ENCODE measurements at regions not wholly inside any gene's neighbourhood (a gene's known extent, or its start where the extent isn't known, plus 50 kb on each side); places are given as distances from the start of the nearest gene placed in this dataset.

DNA sequence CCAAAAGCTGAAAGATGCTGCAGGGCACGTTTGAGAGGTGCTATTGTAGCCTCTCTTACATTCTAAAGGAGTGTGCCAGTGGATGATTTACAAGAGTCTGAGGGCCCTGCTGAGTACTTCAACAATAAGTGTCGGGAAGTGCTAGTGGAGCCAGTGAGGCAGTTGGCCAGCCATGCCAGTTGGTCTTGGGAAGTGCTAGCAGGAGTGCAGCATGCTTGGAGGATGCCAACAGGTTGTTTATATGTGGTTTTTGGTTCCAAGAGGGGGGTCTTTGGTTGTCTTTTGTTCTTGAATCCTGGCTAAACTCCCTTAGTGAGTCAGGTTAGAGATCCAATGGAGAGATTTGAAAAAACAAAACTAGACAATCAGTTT is 335.3 kb downstream of the PABPC4L start:
- no peak for FAIRE-seq

DNA sequence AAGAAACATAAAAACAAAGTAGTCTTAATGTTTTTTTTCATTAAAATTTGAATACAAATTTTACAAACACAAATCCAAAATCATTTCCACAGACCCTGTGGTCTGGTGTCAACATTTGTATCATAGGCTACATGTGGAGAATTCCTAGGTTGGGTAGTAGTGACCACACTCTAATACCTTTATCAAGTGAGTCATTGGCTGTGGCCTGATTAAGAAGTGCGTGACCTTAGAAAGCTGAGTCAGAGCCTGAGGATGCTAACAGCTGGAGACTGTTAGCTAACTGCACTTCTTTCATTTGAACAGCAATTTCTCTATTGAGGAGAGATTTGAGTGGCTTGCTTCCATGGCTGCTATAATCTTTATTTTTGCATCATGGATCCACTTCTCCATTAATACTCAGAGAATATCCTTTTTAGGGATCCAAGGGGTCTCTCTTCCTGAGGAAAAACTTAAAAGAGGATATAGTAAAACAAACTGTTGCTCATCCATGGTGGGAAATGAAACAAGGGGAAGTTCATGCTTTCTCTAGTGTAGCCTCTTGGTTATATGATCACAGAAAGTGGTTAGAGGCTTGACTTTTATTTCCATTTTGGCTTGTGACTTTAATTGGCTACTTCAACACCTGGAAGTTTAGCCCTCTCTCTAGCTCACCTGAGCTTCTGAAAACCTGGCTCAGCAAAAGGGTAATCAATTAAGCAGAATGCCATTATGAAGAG is 335.8 kb downstream of the PABPC4L start:
- FAIRE-seq: no peak

DNA sequence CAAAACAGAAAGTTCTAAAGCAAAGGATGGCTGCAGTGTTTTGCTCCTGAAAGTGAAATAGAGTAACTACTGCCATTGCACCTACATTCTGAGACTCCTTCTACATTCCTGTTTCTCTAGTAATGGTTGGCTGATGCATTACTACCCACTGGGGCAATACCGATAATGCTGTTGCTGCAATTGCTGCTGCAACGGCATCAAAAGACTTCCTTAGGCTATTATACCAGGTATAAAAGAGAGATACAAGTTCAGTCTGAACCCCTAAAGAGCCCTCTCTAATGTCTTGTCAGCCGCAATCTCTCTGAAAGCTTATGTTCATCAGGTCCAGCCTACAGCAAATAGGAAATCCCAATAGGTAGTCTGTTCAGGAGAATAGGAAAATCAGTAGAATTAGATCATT is 338.4 kb downstream of the PABPC4L start:
- FAIRE-seq: no peak

DNA sequence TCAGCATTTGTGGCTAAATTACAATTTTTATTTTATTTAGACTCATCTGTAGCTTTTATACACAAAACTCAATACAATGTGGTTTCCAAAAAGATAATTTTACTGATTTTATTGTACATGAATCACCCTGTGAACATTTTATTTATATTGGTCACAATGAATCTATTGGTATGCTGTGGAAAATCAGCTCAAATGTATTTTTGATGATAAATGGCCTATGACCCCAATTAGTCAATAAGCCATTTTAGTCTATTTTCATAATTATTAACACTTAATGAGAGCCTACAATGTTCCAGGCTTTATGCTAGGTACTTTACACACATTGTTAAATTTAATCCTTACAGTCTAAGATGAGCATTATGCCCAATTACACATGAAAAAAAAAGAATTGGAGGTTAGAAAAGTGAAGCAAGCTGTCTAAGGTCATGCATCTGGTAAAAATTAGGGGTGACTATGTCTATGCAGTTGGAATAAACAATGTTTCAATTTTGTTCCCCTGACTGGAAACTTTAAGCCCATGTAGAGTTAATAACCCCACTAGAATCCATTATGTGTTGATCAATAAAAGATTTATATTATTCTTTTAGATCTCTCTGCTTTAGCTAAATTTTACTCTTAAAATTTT is 344.7 kb downstream of the PABPC4L start:
- no peak for FAIRE-seq

DNA sequence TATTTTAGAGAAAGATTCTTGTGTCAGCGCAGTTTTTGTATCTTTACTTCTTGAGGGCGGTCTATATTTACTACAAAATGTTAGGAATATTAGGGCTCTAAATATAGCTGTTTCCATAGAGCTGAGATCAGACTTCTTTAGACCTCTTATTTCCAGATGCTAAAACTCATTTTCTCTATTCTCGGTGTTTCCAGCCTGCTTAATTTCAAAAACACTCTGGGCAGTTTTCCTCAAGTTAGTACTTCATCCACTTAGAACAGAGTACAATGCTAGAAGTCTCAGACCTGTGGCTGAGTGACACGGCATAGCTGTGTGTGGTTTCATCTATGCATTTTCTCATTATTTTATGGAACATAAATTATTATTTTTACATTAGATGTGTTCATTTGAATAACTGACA is 346.6 kb downstream of the PABPC4L start:
- FAIRE-seq: no peak

DNA sequence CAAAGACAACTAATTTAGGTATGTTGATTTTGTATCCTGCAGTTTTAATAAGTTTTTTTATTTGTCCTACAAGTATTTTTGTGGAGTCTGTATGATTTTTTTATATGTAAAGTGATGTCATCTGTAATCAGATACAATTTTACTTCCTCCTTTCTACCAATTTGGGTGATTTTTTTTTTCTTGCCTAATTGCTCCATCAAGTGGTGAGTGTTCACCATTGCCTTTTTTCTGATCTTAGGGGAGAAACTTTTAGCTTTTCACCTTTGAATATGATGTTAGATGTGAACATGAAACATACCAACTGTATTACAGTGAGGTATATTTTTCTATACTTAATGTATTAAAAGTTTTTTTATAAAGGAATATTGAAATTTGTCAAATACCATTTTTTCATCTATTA is 362.3 kb downstream of the PABPC4L start:
- no peak for FAIRE-seq

DNA sequence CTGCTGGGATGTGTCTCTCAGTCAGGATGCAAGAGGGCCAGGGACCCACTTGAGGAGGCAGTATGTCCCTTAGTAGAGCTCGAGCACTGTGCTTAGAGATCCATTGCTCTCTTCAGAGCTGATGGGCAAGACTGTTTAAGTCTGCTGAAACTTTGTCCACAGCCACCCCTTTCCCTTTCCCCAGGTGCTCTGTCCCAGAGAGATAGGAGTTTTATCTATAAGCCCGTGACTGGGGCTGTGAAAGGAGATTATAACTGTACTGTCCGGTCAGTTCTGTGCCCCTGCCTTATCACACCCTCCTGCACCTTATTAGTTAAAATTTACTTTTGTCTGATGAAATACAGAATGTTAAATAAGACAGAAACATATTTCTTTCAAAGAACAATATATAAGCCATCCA is 378.4 kb downstream of the PABPC4L start:
- FAIRE-seq: no peak

DNA sequence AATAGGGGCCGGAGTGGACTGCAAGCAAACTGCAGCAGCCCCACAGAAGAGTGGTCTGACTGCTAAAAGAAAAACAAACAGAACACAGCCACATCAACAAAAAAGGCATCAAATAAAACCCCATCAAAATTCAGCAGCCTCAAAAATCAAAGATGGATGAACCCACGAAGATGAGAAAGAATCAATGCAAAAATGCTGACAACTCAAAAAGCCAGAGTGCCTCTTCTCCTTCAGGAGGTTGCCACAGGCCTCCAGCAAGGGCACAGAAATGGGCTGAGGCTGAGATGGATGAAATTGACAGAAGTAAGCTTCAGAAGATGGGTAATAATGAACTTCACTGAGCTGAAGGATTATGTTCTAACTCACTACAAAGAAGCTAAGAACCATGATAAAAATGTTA is 388.6 kb downstream of the PABPC4L start:
- no peak for FAIRE-seq

DNA sequence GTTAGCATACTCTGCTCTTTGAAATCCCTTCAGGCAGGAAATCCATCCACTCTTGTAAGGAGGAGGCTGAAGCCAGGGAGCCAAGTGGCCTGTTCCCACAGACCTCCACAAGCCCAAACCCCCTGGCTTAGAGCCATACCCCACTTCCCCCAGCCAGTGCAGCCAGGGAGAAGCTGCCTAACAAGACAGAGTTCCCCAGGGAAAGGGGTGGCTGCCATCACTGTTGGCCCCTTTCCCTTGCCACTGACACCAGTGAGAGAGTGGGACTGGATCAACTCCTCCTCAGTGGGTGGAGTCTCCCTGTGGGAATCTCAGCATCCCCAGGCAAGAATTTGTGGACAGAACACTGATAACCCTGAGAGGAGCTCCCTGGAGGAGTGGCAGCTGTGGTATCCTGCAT is 389.4 kb downstream of the PABPC4L start:
- FAIRE-seq: no peak

DNA sequence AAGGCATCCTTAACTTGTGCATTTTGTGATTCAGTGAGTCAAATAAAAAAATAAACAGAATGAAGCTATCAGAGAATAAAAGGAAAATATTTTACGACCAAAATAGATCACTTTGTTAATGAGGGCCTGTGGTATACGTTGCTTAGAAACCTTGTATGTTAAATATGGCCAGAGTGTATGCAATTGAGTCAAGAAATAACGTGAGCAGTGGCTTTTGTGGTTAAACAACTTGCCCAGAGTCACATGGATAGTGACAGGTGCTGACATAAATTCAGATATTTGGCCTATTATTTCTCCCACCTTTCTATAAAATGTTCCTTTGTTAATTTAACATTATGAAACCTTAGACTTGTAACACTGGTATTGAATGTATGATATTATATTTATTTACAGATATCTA is 393.4 kb downstream of the PABPC4L start:
- no peak for FAIRE-seq

DNA sequence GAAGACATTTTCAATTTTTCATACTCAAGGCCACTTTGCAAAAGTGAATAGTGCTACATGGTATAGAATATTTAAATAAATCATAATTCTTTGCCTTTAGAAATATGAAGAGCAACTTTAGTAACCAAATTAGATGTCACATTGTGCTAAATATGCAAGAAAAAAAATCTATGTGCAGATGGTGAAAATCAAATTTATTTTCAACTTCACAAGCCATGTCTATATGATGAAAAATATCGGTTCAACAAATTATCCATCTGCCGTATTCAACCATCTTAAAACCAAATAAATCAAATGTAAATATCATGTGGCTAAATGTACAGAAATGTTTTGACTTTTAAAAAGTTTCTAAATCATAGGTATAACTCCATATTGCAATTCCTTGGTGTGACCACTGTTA is 398.2 kb downstream of the PABPC4L start:
- no peak for FAIRE-seq

DNA sequence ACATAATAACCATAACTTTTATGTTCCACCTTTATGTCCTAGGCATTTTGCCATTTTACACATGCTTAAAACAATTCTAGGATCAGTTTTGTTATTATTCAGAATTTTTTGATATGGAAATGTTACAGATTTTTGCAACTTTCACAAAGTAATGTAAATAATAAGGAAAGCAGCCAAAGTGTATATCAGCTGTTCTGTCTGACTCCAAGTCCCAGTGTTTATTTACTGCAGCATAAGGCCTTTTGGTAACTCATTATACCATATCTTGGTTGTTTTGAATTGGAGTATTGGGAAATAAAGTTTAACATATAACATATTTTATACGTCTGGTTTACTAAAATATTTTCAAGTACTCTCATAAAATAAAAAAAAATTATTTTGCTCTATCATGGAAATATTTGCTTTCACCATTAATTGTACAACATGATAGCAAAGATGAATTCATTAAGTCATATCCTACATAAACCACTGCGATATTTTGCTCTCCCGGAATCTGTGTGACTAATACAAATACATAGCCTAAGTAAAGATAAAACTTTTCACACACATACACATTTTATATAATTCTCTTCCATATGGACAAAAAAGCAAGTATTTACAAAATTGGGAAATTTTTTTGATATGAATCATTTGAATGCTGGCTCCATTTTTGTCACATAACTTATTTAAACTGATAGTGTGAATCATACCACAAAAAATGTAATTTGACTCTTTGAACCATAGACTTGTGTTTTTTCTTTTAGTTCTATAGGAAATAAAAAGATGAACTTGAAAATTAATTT is 399.0 kb downstream of the PABPC4L start:
- no peak for FAIRE-seq

DNA sequence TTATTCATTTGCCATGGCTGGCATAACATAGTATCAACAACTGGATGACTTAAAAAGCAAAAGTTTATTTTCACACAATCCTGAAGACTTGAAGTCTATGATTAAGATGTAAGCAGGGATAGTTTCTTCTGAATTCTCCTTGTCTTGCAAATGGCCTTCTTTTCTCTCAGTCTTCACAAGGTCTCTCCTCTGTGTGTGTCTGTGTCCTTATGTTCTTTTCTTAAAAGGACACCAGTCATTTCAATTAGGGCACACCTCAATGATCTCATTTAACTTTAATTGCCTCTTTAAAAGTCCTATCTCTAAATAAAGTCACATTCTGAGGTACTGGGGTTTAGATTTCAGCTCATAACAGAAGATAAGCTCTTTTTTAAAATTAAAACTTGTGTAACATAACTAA is 399.7 kb downstream of the PABPC4L start:
- no peak for FAIRE-seq

DNA sequence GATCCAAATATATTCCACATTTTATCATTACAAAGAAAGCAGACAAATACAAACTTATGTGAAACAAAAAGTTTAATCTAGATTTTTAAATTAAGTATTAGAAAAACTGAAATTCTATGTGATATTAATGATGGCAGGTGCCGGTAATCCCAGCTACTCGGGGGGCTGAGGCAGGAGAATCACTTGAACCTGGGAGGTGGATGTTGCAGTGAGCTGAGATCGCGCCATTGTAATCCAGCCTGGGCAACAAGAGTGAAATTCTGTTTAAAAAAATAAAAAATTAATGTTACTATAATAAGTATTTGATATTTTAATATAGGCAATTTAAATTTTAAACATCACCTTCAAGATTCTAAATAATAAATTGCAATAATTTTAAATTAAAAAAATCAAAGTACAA is 400.6 kb downstream of the PABPC4L start:
- FAIRE-seq: no peak

DNA sequence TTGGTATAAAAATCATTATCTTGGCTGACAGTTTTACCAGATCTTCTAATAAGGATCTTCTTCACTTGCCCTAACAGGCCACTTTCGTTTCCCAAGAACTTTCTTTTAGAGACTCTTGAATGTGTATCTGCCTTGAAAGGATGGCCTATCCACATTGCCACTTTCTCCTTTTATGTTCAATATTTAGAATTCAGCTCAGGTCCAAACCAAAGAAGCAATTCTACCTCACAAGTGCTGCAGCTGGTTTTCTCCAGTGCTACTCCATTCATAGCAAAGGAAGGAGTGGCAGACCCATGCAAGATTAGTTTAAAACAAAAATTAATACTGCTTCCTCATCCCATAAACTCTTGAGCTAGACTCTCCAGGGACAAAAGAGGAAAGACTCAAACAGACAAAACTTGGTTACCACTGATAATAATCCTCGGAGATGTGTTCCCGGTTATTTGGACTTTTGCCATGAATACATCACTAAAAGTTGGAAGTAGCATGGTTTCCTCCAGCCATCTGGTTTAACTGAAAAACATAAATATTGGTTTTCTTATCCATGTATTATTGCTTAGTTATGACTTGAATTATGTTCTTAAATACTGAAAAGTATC is 401.8 kb downstream of the PABPC4L start:
- no peak for FAIRE-seq

DNA sequence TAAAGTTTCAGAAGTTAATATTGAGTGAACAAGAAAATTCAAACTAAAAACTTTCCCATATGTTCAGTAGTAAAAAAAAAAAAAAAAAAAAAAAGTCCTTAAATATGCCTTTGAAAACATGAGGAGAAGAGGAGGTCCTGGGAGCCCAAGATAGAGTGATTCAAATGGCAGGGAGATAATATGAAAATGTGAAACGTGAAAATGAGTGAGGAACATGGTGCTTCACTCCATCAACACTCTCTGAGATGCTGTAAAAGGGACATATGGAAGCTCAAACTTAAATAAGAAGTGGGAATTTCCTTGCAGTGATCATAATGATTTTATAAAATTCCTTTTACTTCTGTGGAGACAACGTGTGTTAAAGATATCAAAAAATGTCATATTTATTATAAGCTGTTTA is 423.9 kb downstream of the PABPC4L start:
- no peak for FAIRE-seq

DNA sequence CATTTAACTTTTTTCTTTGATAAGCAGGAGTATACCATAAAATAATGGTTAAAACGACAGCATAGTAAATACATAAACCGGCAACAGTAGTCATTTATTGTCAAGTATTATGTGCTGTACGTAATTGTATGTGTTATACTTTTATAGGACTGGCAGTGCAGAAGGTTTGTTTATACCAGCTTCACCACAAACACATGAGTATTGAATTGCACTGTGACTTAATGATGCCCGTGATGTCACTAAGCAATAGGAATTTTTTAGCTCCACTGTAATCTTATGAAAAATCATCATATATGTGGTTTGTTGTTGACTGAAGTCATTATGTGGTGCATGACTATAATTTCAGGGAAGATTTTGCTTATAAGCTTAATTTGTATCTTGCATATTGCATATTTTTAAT is 424.6 kb downstream of the PABPC4L start:
- FAIRE-seq: no peak

DNA sequence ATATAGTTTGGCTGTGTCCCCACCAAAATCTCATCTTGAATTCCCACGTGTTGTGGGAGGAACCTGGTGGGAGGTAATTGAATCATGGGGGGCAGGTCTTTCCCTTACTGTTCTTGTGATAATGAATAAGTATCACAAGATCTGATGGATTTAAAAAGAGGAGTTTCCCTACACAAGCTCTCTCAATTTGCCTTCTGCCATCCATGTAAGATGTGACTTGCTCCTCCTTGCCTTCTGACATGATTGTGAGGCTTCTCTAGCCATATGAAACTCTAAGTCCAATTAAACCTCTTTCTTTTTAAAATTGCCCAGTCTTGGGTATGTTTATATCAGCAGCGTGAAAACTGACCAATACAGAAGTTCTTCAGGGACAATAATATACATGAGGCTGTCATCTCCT is 425.1 kb downstream of the PABPC4L start:
- no peak for FAIRE-seq

DNA sequence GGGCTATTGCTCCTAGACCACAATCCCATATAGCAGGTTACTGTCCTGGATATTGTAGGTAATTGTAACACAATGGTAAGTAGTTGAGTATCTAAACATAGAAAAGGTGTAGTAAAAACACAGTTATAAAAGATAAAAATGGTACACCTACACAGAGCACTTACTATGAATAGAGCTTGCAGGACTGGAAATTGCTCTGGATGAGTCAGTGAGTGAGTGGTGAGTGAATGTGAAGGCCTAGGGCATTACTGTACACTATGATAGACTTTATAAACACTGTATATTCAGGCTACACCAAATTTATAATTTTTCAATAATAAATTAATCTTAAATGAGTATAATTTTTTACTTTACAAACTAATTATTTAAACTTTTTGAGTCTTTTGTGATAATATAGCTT is 425.7 kb downstream of the PABPC4L start:
- no peak for FAIRE-seq

DNA sequence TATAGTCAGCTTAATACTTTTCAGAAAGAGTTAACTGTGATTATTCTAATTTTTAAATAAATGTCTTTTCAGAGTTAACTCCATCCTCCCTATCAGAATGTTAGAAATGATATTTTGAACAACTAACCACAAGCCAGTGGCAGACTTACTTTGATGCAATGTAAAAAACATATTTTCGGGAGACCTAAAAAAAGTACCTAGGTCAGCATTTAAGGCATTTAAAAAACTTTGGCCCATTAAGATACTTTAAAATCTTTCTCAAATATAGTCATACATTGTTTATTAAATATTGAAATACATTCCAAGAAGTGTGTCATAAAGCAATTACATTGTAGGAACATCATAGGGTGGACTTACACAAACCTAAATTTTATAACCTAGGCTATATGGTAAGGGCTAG is 426.1 kb downstream of the PABPC4L start:
- no peak for FAIRE-seq

DNA sequence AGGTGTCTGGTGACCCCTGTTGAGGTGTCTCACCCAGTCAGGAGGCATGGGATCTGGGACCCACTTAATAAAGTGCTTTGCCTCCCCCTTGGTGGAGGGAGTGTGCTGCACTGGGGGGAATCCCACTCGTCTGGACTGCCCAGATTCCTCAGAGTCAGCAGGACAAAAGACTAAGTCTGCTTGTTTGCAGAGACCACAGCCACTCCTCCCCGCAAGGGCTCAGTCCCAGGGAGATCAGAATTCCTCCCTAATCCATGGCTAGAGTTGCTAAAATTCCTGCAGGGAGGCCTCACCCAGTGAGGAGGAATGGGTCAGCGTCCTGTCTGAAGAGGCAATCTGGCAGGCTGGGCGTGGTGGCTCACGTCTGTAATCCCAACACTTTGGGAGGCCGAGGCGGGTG is 442.2 kb downstream of the PABPC4L start:
- FAIRE-seq: no peak

DNA sequence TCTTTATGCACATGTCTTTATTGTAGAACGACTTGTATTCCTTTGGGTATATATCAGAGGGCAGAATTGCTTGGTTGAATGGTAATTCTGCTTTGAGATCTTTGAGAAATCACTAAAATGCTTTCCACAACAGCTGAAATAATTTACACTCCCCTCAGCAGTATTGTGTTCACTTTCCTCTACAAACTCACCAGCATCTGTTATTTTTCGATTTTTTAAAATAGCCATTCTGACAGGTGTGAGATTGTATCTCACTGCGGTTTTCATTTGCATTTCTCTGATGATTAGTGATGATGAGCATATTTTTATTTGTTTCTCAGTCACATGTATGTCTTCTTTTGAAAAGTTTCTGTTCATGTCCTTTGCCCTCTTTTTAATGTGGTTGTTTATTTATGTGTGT is 459.8 kb downstream of the PABPC4L start:
- no peak for FAIRE-seq

DNA sequence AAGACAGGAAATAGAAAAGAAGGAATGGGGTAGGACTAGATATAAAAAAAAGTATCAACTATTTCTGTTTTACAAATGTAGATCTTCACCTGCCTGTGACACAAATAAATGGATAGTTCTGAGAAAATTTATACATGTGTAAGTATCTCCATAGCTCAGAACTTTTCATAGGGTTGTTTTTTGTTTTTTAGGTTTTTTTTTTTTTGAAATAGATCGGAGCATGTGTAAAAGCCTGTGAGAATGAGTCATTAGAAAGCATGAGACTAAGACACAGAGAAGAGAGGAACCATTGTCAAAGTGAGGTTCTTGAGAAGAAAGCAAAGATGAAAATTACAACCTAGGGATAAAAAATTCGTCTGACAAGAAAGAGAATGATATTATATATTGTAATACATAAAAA is 481.6 kb downstream of the PABPC4L start:
- FAIRE-seq: no peak

DNA sequence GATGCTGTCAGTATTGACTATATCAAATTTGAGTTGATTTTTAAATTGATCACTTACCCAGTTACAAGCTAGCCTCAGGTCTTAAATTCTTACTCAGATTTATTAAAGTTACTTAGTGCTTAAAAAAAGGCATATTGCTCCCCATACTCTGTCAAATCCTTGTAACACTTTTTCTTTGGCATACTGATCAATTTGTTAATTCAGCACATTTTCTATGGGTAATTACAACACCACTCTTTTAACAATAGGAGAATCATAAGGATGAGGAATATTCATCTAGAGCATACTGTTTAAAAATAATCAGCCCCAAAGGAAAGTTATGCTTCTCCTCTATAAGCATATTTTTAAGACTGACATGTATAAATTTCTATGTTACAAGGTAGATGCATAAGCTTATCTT is 482.5 kb downstream of the PABPC4L start:
- FAIRE-seq: no peak

Measured in TTC549 (cell line).